Pulmonary artery endothelial cell (primary cell): ENCODE measurements at regions not wholly inside any gene's neighbourhood (a gene's known extent, or its start where the extent isn't known, plus 50 kb on each side); places are given as distances from the start of the nearest gene placed in this dataset.

Experiments
- DNase-seq: peaks from one replicate; pipeline ENCODE4 v3.0.0-alpha.2; 2011; ENCODE audit warnings: low read depth, low spot score

- no peak for DNase-seq
Observed at GRCh38 chr9:118729981-118730380, 639.3 kb downstream of the BRINP1 start.

- no peak for DNase-seq
Observed at GRCh38 chr9:118732998-118733397, 636.2 kb downstream of the BRINP1 start.

DNA sequence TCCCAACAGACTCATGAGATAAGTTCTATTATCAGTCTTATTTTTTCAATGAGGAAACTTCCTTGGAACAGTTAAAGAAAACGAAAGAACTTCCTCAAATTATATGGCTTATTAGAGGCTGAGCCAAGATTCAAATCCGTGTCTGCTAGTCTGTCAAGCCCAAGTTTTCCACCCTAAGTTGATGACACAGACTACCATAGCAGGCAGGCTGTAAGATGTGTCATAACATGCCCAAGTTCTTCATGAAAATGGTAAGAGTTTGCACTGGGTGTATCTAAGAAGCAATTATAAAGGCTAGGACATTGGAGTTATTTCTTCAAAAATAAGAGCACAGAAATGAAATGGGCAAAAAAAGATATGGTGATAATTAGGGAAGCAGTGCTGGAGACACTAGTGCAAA, 634.5 kb downstream of the BRINP1 start:
- DNase-seq, result no peak

DNA sequence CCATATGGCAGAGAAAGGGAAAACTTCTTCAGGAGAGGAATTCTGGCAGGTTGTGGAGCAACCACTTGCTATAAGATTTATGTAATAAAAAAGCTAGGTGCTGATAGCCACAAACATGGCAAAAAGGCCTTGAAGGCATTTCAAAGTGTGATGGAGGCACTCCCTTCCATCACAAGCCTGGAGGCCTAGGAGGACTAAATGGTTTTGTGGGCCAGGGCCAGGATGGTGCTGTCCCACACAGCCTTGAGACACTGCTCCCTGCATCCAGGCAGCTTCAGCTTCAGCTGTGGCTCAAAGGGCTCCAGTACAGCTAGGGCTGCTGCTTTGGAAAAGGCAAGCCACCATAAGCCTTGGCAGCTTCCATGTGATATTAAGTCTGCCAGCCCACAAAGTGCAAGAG, 632.8 kb downstream of the BRINP1 start:
- DNase-seq, result no peak

- no peak for DNase-seq
Observed at GRCh38 chr9:118751077-118751847, 618.0 kb downstream of the BRINP1 start.

GRCh38 chr9:118751848-118752223, 617.4 kb downstream of the BRINP1 start:
- no peak for DNase-seq

GRCh38 chr9:118761016-118761790, 608.0 kb downstream of the BRINP1 start:
- DNase-seq, result no peak

GRCh38 chr9:118767571-118767970, 601.7 kb downstream of the BRINP1 start:
- no peak for DNase-seq

GRCh38 chr9:118782790-118783463, 586.3 kb downstream of the BRINP1 start:
- no peak for DNase-seq

DNA sequence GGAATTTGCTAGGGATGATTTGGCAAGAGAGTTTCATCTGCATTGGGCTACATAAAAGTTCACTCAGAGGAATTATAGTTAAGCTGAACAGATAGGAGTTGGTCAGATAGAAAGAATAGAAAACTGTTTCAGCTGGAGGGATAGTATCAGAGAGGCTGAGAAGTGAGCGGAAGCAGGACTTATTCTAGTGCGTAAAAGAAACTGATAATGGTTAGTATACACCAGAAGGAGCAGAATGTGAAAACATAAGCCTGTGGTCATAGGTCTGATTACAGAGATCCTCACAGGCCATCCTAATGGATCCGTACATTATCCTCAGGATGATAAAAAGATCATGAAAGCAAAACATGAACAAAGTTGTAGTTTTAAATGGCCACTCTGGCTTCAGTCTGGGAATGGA, 585.2 kb downstream of the BRINP1 start:
- DNase-seq, result no peak

DNA sequence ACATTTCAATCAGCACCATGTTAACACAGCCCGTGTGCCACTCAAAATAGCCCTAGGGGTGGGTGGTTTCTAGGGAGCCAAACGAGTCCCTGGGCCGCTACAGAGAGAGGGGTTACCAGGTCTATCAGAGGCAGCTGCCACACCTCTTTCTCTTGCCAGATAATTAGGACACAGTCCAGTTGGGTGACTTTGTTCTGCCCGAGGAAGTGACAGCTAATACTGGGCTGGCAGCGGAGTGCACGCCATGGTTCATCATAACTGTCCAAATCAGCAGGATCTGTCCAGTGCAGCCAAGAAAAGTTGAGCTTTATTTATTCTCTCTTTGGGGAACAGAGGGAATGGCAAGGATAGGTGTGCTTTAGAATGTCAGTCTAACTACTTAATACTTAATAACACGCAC, 583.8 kb downstream of the BRINP1 start:
- no peak for DNase-seq

GRCh38 chr9:118786877-118787276, 582.4 kb downstream of the BRINP1 start:
- no peak for DNase-seq

GRCh38 chr9:118809160-118809625, 560.0 kb downstream of the BRINP1 start:
- no peak for DNase-seq

DNA sequence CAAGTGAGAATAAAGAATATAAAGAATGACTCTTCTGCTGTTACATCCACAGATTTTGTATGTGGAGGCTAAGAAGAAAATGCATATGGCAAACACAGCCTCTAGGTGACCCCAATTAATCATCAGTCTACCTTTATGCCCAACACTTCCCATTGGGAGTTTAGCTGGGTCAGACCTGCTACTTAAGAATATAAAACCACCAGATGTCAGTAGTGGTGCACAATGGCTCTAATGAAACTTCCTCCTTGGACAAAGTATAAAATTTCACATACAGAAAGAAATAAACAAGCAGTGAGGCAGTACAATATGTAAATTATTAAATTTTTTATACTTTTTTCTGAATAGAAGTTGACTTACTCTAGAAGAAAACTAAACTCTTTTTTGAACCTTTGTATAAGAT, 539.9 kb downstream of the BRINP1 start:
- DNase-seq, result no peak

DNA sequence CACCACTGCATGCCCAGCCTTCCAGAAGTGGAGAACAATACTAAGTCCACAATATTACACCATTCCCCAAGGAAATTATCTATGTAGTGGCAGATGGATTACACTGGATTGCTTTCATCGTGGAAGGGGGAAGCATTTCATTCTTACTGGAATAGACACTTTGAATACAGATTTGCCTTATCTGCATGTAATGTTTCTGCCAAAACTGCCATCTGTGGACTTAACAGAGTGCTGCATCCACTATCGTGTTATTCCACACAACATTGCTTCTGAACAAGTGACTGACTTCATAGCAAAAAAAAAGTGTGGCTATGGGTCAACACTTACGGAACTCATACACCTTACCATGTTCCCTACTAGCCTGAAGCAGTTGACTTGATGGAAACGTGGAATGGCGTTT, 536.9 kb downstream of the BRINP1 start:
- DNase-seq, result no peak

GRCh38 chr9:118836891-118837290, 532.3 kb downstream of the BRINP1 start:
- no peak for DNase-seq

GRCh38 chr9:118871531-118871930, 497.7 kb downstream of the BRINP1 start:
- DNase-seq, result no peak

DNA sequence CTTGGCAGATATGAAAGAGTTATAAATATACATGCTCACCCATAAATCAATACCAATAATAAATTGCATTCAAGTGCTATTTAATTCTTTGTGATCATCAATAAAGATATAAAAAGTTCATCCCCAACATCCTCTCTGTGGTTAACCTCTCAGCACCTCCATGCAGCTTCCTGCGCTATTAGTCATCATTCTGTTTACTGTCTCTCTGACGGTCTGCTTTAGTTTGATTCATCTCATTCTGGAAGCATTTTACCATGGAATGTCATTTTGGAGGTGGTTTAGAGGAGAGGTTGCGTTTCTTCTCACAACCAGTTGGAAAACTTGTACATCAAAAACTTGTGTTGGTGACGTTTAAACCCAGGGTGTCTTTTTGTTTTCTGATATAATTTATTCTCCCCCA, 486.6 kb downstream of the BRINP1 start:
- DNase-seq, result no peak

GRCh38 chr9:118883411-118883810, 485.8 kb downstream of the BRINP1 start:
- DNase-seq, result no peak

GRCh38 chr9:118891213-118891612, 478.0 kb downstream of the BRINP1 start:
- no peak for DNase-seq

- no peak for DNase-seq
Observed at GRCh38 chr9:118896324-118897000, 472.8 kb downstream of the BRINP1 start.

DNA sequence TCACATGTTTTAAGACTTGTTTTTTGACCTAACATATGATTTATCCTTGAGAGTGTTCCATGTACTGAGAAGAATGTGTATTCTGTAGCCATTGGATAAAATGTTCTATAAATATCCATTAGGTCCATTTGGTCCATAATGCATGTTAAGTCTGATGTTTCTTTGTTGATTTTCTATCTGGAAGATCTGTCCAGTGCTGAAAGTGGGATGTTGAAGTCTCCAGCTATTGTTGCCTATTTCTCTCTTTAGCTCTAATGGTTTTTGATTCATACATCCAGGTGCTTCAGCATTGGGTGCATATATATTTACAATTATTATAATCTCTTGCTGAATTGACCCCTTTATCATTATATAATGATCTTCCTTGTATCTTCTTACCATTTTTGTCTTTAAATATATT, 451.1 kb downstream of the BRINP1 start:
- no peak for DNase-seq
